Thyroid gland (tissue), 4 donors: ENCODE measurements at regions not wholly inside any gene's neighbourhood (a gene's known extent, or its start where the extent isn't known, plus 50 kb on each side); places are given as distances from the start of the nearest gene placed in this dataset.

ENCODE experiments used
- DNase-seq, 2 donors: peaks; one replicate each; pipeline ENCODE4 v3.0.0-alpha.2; 2019
- H3K27ac ChIP-seq, 3 donors: fragments of 200-600 bp; sonication (generic); 1 replicate in 2 of 3; 2 replicates in 1 of 3; pipeline ENCODE4 v1.5.1; 2016 to 2019; ENCODE audit warnings: mild to moderate bottlenecking in 1 of 3, moderate library complexity in 1 of 3
- H3K27me3 ChIP-seq: fragments of 200-600 bp; sonication (generic); one replicate; pipeline ENCODE4 v1.5.1; 2019
- H3K36me3 ChIP-seq, 2 donors: fragments of 200-600 bp; sonication (generic); one replicate each; pipeline ENCODE4 v1.5.1; 2016 to 2019
- H3K4me1 ChIP-seq, 2 donors: fragments of 200-600 bp; sonication (generic); one replicate each; pipeline ENCODE4 v1.5.1; 2017 to 2019
- H3K4me3 ChIP-seq, 3 donors: fragments of 200-600 bp; sonication (generic); replicated peaks in 1 of 3; 1 replicate in 2 of 3; 2 replicates in 1 of 3; pipeline ENCODE4 v1.5.1; 2016; ENCODE audit warnings: mild to moderate bottlenecking in 1 of 3
- H3K9me3 ChIP-seq: fragments of 200-600 bp; sonication (generic); one replicate; pipeline ENCODE4 v1.5.1; 2017
- POLR2A ChIP-seq, 2 donors: fragments of 450-650 bp; IDR thresholded peaks; one replicate each; pipeline ENCODE4 v1.6.1; 2017; ENCODE audit warnings: antibody characterized with exemption in 2 of 2, mild to moderate bottlenecking in 2 of 2, moderate library complexity in 1 of 2
- WGBS, 2 donors: methylation state at CpG; one replicate each; pipeline ENCODE4 v1.1.5; 2017; 5-methylcytosine and 5-hydroxymethylcytosine counted together
- intact Hi-C: fragments of 100-400 bp; cut with DNase I; formaldehyde crosslinking; loops from one replicate; pipeline ENCODE4 v1.15.1; 2023
- TF ChIP-seq, protein P1 (sequence below), 6 experiments: fragments of 200-600 bp in 3 of 6; fragments of 450-650 bp in 3 of 6; sonication (generic) in 3 of 6; IDR thresholded peaks; one replicate each; pipeline ENCODE4 v1.5.1; 2016 to 2019; ENCODE audit warnings: antibody characterized with exemption in 6 of 6, mild to moderate bottlenecking in 2 of 6, inconsistent platforms in 1 of 6, moderate library complexity in 1 of 6

DNA sequence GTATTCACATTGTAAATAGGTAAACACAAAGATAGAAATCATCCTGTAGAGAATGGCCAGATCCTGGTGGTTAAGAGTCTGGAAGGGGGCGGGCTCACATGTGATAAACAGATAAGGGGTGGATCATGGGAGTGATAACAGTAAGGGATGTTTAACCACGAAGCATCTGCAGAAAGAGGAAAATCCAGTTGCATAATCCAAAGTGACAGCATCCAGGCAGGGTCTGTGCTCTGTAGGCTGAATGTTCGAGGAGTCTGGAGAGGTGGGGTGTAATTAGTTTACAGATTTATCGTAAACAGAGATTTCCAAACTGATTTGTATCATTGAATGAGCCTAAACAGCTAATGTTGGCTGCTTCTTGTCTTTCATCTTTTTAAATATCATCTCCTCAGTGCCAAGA lies 1009.8 kb upstream of the SLIT2 start:
- TF ChIP-seq, protein P1, sequence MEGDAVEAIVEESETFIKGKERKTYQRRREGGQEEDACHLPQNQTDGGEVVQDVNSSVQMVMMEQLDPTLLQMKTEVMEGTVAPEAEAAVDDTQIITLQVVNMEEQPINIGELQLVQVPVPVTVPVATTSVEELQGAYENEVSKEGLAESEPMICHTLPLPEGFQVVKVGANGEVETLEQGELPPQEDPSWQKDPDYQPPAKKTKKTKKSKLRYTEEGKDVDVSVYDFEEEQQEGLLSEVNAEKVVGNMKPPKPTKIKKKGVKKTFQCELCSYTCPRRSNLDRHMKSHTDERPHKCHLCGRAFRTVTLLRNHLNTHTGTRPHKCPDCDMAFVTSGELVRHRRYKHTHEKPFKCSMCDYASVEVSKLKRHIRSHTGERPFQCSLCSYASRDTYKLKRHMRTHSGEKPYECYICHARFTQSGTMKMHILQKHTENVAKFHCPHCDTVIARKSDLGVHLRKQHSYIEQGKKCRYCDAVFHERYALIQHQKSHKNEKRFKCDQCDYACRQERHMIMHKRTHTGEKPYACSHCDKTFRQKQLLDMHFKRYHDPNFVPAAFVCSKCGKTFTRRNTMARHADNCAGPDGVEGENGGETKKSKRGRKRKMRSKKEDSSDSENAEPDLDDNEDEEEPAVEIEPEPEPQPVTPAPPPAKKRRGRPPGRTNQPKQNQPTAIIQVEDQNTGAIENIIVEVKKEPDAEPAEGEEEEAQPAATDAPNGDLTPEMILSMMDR (IDR thresholded peaks at IDR 0.05): no peak
- TF ChIP-seq POLR2A (IDR thresholded peaks at IDR 0.05): no peak
- Histone ChIP-seq H3K4me1 (no peaks in the 10 kb centered on the region), H3K27me3 (no peaks in the 10 kb centered on the region), H3K4me3 (no peak overlapping the region), H3K9me3 (no peaks in the 10 kb centered on the region), H3K27ac (no peak overlapping the region), H3K36me3 (no peaks in the 10 kb centered on the region)
- intact Hi-C loops: no loop called here
- no peak for DNase-seq
- 69 to 70% methylated on average over 4 of the region's 4 CpGs for WGBS, 2 donors

DNA sequence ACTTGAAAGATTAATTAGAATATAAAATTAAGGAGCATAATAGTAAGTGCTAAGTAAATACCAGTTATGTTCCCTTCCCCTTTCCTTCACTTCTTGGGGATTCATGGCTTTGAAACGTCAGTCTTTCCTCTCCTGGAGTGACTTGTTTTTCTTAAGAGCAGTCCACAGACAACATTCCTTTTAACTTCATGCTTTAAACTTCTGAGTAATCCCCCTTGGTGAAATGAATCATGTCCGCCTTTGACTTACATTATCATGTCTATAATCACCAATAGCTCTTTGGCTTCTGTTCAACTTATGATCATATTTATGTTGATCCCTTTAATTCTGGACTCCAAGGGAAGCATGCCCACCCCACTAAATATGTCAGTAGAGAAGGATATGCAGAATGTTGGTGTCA lies 1012.1 kb upstream of the SLIT2 start:
- Histone ChIP-seq H3K27me3 (no peaks in the 10 kb centered on the region), H3K4me1 (no peaks in the 10 kb centered on the region), H3K4me3 (no peak overlapping the region), H3K9me3 (no peaks in the 10 kb centered on the region), H3K36me3 (no peaks in the 10 kb centered on the region), H3K27ac (no peak overlapping the region)
- DNase-seq: no peak
- WGBS, 2 donors: 62 to 73% methylated on average over 2 of the region's 2 CpGs
- intact Hi-C loops: no loop called here
- no peak for TF ChIP-seq POLR2A (IDR thresholded peaks at IDR 0.05)
- TF ChIP-seq, protein P1 (IDR thresholded peaks at IDR 0.05): no peak

DNA sequence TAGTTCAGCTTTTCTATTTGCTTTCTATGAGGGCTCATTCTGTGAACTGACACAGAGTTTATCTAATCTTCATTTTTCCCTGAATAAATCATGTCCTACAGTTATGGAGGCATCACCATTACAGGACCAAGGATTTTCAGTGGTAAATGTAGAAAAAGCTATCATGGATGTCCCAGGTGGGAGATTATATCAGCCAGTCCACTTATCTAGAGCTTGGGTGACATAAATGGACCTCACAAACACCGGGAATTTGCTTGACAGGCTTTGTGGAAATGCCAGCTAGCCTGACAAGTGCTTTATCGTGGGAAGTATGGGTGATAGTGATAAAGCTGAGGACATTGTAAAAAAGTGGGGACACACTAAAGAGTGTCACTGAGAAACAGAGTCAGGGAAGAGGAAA lies 1015.2 kb upstream of the SLIT2 start:
- H3K4me1 ChIP-seq: no peaks in the 10 kb centered on the region
- WGBS, 2 donors: 65 to 76% methylated on average over 2 of the region's 2 CpGs
- no peak for DNase-seq
- H3K27ac ChIP-seq: no peak overlapping the region
- no peak overlapping the region for H3K4me3 ChIP-seq
- no peaks in the 10 kb centered on the region for H3K9me3 ChIP-seq
- TF ChIP-seq POLR2A (IDR thresholded peaks at IDR 0.05): no peak
- TF ChIP-seq, protein P1 (IDR thresholded peaks at IDR 0.05): no peak
- H3K27me3 ChIP-seq: no peaks in the 10 kb centered on the region
- no peaks in the 10 kb centered on the region for H3K36me3 ChIP-seq
- intact Hi-C loops: no loop called here

DNA sequence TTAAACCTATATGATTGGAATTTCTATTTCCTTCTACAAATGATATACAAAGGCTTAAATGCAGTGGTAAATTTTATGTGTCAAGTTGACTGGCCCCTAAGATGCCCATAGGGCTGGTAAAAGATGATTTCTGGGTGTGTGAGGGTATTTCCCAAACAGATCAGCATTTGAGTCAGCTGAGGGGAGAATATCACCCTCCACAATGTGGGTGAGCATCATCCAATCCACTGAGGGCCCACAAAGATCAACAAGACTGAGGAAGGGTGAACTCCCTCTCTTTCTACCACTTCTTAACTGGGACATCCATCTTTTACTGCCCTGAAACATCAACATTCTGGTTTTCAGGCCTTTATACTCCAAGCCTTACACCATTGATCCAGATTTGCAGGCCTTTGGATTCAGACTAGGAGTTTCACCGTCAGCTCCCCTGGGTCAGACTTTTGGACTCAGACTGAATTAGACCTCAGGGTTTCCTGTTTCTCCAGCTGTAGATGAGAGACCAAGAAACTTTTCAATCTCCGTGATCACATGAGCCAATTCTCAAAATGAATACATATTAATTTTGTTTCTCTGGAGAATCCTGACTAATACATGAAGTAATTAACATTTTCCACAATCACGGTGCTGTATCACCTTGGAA lies 1020.7 kb upstream of the SLIT2 start:
- no peaks in the 10 kb centered on the region for H3K9me3 ChIP-seq
- 55 to 61% methylated on average over 3 of the region's 3 CpGs for WGBS, 2 donors
- intact Hi-C loops: no loop called here

DNA sequence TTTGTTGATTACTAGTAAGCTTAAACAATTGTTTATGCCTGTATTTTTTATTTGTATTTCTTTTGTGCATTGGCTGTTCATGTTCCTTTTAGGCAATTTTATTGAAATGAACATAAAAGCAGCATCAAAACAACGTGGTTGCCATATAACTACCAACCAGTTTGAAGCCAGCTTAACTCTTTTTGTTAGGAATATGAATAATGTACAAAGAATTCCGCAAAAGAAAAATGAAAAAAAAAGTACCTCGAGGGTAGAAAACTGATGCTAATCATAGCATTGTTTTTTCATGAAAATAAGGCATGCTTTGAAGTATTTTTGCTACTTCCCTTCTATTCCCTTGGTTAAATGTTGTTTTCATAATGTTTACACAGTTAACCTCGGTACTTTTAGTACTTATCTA lies 1024.0 kb upstream of the SLIT2 start:
- no peaks in the 10 kb centered on the region for H3K4me1 ChIP-seq
- intact Hi-C loops: loop anchor here (10.0 kb wide), 1 partner anchor 1017 kb away; no protein-coding TSS in a partner anchor

More for the DNA sequence above, 1020.7 kb upstream of the SLIT2 start:
- DNase-seq: no peak
- Histone ChIP-seq H3K27me3 (no peaks in the 10 kb centered on the region), H3K4me3 (no peak overlapping the region), H3K36me3 (no peaks in the 10 kb centered on the region), H3K27ac (no peak overlapping the region), H3K4me1 (no peaks in the 10 kb centered on the region)
- TF ChIP-seq, protein P1 (IDR thresholded peaks at IDR 0.05): no peak
- TF ChIP-seq POLR2A (IDR thresholded peaks at IDR 0.05): no peak

More for the DNA sequence above, 1024.0 kb upstream of the SLIT2 start:
- Histone ChIP-seq H3K9me3 (no peaks in the 10 kb centered on the region), H3K27ac (no peak overlapping the region), H3K27me3 (no peaks in the 10 kb centered on the region), H3K4me3 (no peak overlapping the region), H3K36me3 (no peaks in the 10 kb centered on the region)
- DNase-seq: no peak
- no peak for TF ChIP-seq POLR2A (IDR thresholded peaks at IDR 0.05)
- TF ChIP-seq, protein P1 (IDR thresholded peaks at IDR 0.05): no peak
- 56 to 63% methylated on average over 4 of the region's 4 CpGs for WGBS, 2 donors
